DND-41 (cell line): ENCODE measurements at regions not wholly inside any gene's neighbourhood (a gene's known extent, or its start where the extent isn't known, plus 50 kb on each side); places are given as distances from the start of the nearest gene placed in this dataset.

Experiments
- EZH2 ChIP-seq: IDR thresholded peaks from 3 replicates; pipeline ENCODE4 v1.6.1; 2012; ENCODE audit warnings: borderline replicate concordance, low read depth, mild to moderate bottlenecking, moderate library complexity, low read length, inconsistent platforms; ENCODE audit not compliant: severe bottlenecking
- TF ChIP-seq, protein P1 (sequence below): IDR thresholded peaks from 2 replicates; pipeline ENCODE4 v1.5.1; 2012; ENCODE audit warnings: borderline replicate concordance, low read length, moderate library complexity, mild to moderate bottlenecking; ENCODE audit not compliant: poor library complexity, severe bottlenecking; ENCODE audit errors: extremely low read depth

DNA sequence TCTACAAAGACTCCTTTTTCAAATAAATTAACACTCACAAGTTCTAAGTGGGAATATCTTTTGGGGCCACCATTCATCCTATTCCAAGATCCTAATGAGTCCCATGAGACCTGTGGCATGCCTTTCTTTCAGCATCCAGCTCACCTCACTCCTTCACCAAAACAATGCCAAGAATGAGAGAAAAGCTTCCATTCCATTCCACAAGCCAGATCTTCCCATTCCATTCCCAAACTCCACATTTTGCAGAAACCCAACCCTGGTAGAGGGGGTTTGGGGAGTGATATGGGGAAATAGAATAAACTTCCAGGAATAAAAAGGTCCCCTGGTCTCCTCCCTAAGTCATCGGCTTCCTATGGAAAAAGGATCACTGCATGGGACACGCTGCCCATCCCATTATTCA is 392.2 kb downstream of the NPIPA8 start:
- TF ChIP-seq, protein P1, sequence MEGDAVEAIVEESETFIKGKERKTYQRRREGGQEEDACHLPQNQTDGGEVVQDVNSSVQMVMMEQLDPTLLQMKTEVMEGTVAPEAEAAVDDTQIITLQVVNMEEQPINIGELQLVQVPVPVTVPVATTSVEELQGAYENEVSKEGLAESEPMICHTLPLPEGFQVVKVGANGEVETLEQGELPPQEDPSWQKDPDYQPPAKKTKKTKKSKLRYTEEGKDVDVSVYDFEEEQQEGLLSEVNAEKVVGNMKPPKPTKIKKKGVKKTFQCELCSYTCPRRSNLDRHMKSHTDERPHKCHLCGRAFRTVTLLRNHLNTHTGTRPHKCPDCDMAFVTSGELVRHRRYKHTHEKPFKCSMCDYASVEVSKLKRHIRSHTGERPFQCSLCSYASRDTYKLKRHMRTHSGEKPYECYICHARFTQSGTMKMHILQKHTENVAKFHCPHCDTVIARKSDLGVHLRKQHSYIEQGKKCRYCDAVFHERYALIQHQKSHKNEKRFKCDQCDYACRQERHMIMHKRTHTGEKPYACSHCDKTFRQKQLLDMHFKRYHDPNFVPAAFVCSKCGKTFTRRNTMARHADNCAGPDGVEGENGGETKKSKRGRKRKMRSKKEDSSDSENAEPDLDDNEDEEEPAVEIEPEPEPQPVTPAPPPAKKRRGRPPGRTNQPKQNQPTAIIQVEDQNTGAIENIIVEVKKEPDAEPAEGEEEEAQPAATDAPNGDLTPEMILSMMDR, result no peak
- no peak for TF ChIP-seq EZH2
